RWPE1 (cell line): ENCODE measurements at regions not wholly inside any gene's neighbourhood (a gene's known extent, or its start where the extent isn't known, plus 50 kb on each side); places are given as distances from the start of the nearest gene placed in this dataset.

Source experiments
- CTCF ChIA-PET: fragments of 350-600 bp; sonication (Branson Sonifier 250); formaldehyde crosslinking; extraction: SDS; loops from one replicate; lab custom pipeline; 2021; lab: Yijun Ruan, JAX
- POLR2A ChIA-PET: fragments of 400-600 bp; formaldehyde crosslinking; extraction: SDS; loops from one replicate; lab custom pipeline; 2020; ENCODE audit warnings: antibody characterized with exemption; ENCODE audit not compliant: low non-redundant PET; lab: Yijun Ruan, JAX
- DNase-seq: peaks from one replicate; pipeline ENCODE4 v3.0.0; 2012; ENCODE audit warnings: low spot score
- H3K27ac ChIP-seq: fragments of 450-650 bp; 2 replicates; pipeline ENCODE4 v1.5.1; 2017
- TF ChIP-seq, protein P1 (sequence below): fragments of 450-650 bp; conservative IDR thresholded peaks from 2 replicates; pipeline ENCODE4 v1.5.1; 2017; ENCODE audit warnings: low read depth, mild to moderate bottlenecking

DNA sequence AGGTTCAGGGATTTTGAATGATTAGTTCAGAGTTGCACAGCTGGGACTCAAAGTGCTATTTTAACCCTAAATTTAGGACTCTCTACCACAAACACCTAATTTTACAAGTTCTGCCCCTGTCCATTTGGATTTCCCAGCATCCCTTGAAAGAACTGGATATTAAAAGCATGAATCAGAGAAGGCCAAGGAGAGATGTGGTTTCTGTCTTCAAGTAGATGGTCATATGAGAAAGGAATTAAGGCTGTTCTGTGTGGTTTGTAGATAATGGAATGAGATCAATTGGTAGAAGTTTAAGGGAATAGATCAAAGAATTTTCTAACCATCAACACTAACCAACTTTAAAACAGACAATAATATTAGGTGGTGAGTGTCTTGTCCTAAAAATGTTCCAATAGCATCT is 106.4 kb upstream of the TENM4 start:
- DNase-seq, result no peak
- H3K27ac ChIP-seq, result no peak overlapping the region
- TF ChIP-seq, protein P1, sequence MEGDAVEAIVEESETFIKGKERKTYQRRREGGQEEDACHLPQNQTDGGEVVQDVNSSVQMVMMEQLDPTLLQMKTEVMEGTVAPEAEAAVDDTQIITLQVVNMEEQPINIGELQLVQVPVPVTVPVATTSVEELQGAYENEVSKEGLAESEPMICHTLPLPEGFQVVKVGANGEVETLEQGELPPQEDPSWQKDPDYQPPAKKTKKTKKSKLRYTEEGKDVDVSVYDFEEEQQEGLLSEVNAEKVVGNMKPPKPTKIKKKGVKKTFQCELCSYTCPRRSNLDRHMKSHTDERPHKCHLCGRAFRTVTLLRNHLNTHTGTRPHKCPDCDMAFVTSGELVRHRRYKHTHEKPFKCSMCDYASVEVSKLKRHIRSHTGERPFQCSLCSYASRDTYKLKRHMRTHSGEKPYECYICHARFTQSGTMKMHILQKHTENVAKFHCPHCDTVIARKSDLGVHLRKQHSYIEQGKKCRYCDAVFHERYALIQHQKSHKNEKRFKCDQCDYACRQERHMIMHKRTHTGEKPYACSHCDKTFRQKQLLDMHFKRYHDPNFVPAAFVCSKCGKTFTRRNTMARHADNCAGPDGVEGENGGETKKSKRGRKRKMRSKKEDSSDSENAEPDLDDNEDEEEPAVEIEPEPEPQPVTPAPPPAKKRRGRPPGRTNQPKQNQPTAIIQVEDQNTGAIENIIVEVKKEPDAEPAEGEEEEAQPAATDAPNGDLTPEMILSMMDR, result no peak
- POLR2A ChIA-PET, result no interaction called here
- CTCF ChIA-PET, result no interaction called here

DNA sequence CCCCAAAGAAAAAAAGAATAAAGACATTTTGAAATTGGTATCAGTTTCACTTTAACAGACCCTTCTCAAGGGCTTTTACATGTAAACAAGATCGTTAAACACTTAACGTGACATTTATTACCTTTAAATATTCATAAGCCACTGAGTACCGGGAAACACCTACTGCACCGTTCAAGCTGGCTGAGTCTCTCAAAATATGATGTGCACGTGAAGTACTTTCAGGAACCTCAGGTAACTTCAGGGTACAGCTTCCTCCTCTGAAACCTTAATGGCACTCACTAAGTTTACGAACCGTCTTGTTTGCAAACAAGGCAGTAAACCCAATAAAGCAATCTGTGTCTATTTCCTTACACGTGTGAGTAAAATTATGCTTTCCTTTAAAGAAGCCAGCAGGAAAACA is 105.5 kb upstream of the TENM4 start:
- H3K27ac ChIP-seq, result no peak overlapping the region
- TF ChIP-seq, protein P1, result no peak
- POLR2A ChIA-PET, result no interaction called here
- no peak for DNase-seq
- CTCF ChIA-PET, result interaction anchor here (1.2 kb wide), 1 partner anchor 28 kb away, joined by 3 read pairs; no protein-coding TSS in a partner anchor

DNA sequence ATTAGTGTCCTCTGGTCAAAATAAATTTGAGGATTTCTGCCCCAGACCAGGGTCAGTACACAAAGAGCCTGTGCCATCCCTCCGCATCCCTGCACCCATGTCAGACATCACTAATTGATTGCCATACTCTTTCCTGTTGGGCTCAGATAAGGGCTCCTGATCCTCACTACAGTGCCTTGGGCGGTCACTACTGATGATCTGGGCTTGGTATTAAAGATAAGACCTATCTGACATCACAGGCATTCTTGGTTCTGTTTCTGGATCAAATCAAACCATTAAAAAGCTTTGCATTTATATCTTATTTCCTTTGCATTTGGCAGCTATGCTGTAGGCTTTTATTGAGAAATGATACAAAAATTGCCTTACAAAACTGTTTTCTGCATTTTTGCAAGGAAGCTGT is 103.5 kb upstream of the TENM4 start:
- CTCF ChIA-PET, result no interaction called here
- DNase-seq, result no peak
- H3K27ac ChIP-seq, result no peak overlapping the region
- TF ChIP-seq, protein P1, result no peak
- POLR2A ChIA-PET, result no interaction called here

DNA sequence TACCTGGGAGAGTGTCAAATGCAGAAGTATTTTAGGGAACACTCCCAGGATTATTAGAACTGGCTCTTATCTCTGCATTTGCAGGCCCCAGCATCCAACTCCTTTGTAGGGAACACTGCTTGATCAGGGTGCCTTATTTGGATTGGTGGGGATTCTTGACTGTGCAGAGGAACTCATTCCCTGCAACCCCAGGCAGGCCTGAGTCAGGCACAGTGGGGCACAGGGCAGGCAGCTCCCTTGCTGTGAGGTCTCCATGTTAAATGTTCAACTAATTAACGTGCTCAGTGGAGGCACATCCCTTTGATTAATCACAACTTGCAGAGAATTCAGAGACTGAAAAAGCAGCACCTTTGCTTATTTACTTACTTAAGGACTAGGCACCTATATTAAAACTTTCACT is 102.3 kb upstream of the TENM4 start:
- TF ChIP-seq, protein P1, result no peak
- POLR2A ChIA-PET, result no interaction called here
- H3K27ac ChIP-seq, result no peak overlapping the region
- CTCF ChIA-PET, result no interaction called here
- DNase-seq, result no peak

DNA sequence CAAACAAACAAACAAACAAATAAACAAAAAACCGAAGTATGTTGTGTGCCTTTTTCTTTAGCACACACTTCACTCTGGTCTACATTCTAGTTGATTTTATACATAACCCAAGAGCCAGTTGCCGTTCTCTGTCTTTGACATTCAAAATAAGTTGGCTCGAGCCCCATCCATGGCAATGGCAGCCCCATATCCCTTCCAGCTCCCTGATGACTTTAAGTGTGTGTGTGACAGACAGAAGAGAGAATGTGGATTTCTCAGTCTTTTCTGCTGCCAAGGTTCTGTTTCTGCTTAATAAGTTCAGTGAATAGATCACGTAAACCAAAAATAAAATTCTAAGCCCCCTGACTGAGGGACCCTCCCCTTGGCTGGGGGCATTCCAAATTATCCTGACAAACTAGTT is 100.6 kb upstream of the TENM4 start:
- no peak for DNase-seq
- TF ChIP-seq, protein P1, result no peak
- no peak overlapping the region for H3K27ac ChIP-seq
- POLR2A ChIA-PET, result no interaction called here
- CTCF ChIA-PET, result no interaction called here

DNA sequence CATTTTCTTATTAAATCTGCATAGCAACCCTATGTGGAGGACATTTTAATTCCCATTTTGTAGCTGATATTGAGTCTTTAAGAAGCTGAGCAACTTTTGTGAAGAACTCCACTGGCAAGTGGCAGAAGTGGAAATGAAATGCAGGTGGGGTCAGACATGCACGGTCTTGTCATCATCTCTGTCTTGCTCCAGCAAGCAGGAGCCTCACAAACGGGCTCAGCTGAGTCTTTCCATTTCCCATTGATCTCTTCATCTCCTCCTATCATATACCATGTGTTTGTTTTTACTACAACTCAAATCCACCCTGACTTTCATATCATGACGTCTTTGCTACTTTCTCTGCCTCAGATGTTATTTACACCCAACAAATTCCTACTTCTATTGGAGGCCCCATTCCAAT is 97.9 kb upstream of the TENM4 start:
- DNase-seq, result peak; percentile 19
- POLR2A ChIA-PET, result no interaction called here
- H3K27ac ChIP-seq, result no peak overlapping the region
- CTCF ChIA-PET, result interaction anchor here (0.7 kb wide), 1 partner anchor 591 kb away, joined by 3 read pairs; no protein-coding TSS in a partner anchor
- TF ChIP-seq, protein P1, result no peak
